Gastrocnemius medialis (tissue), 4 donors: ENCODE measurements at regions not wholly inside any gene's neighbourhood (a gene's known extent, or its start where the extent isn't known, plus 50 kb on each side); places are given as distances from the start of the nearest gene placed in this dataset.

Source experiments
- ATAC-seq, 2 donors: fragments of 150-250 bp; one replicate each; pipeline ENCODE4 v1.9.1; 2016
- DNase-seq, 2 donors: peaks; one replicate each; pipeline ENCODE4 v3.0.0-alpha.2; 2019
- H3K27ac ChIP-seq, 4 donors: fragments of 200-600 bp; sonication (generic); 1 replicate in 1 of 4; 2 replicates in 3 of 4; pipeline ENCODE4 v1.5.1; 2016 to 2018; ENCODE audit warnings: mild to moderate bottlenecking in 2 of 4, moderate library complexity in 1 of 4
- H3K27me3 ChIP-seq, 3 donors: fragments of 200-600 bp; sonication (generic) in 2 of 3; 1 replicate in 1 of 3; 2 replicates in 2 of 3; pipeline versions ENCODE4 v1.5.1 to v1.6.0; 2016 to 2019; ENCODE audit warnings: mild to moderate bottlenecking in 1 of 3, moderate library complexity in 1 of 3
- H3K36me3 ChIP-seq, 2 donors: fragments of 200-600 bp; sonication (generic) in 1 of 2; one replicate each; pipeline ENCODE4 v1.5.1; 2017 to 2018
- H3K4me1 ChIP-seq, 2 donors: fragments of 200-600 bp; sonication (generic) in 1 of 2; one replicate each; pipeline ENCODE4 v1.5.1; 2016 to 2017; ENCODE audit warnings: mild to moderate bottlenecking in 2 of 2
- H3K4me3 ChIP-seq, 4 donors: fragments of 200-600 bp; sonication (generic) in 3 of 4; 1 replicate in 1 of 4; 2 replicates in 3 of 4; pipeline ENCODE4 v1.5.1; 2016 to 2019; ENCODE audit warnings: mild to moderate bottlenecking in 2 of 4
- H3K9me3 ChIP-seq, 3 donors: fragments of 200-600 bp; sonication (generic) in 2 of 3; 1 replicate in 1 of 3; 2 replicates in 2 of 3; pipeline ENCODE4 v1.5.1; 2016 to 2019
- POLR2A ChIP-seq, 2 donors: fragments of 450-650 bp; IDR thresholded peaks; one replicate each; pipeline ENCODE4 v1.6.1; 2017; ENCODE audit warnings: antibody characterized with exemption in 2 of 2, mild to moderate bottlenecking in 2 of 2, moderate library complexity in 2 of 2
- in situ Hi-C, 4 donors: fragments of 200-750 bp; cut with MboI; loops; one replicate each; pipeline versions ENCODE4 v1.15.0 to v1.8.0; 2017; ENCODE audit warnings: low sequenced_read_pairs in 4 of 4
- intact Hi-C: fragments of 100-400 bp; cut with DNase I; formaldehyde crosslinking; loops from one replicate; pipeline ENCODE4 v1.15.1; 2023; ENCODE audit warnings: low total_unique reads
- TF ChIP-seq, protein P1 (sequence below), 5 experiments: fragments of 450-650 bp in 3 of 5; fragments of 200-600 bp in 2 of 5; sonication (generic) in 2 of 5; IDR thresholded peaks in 4 of 5; conservative IDR thresholded peaks in 1 of 5; 1 replicate in 4 of 5; 2 replicates in 1 of 5; pipeline ENCODE4 v1.5.1; 2016 to 2019; ENCODE audit warnings: antibody characterized with exemption in 5 of 5, mild to moderate bottlenecking in 3 of 5, moderate library complexity in 3 of 5

- no peak overlapping the region for H3K4me3 ChIP-seq
- peaks cover 11 to 21% of the 10 kb centered on the region in 2 donors for H3K4me1 ChIP-seq
- intact Hi-C loops, result no loop called here
- H3K27me3 ChIP-seq, result no peaks in the 10 kb centered on the region
- H3K9me3 ChIP-seq, result no peaks in the 10 kb centered on the region
- in situ Hi-C loops, result no loop called here
- no peaks in the 10 kb centered on the region for H3K36me3 ChIP-seq
- no peak for TF ChIP-seq POLR2A (IDR thresholded peaks at IDR 0.05)
- TF ChIP-seq, protein P1, sequence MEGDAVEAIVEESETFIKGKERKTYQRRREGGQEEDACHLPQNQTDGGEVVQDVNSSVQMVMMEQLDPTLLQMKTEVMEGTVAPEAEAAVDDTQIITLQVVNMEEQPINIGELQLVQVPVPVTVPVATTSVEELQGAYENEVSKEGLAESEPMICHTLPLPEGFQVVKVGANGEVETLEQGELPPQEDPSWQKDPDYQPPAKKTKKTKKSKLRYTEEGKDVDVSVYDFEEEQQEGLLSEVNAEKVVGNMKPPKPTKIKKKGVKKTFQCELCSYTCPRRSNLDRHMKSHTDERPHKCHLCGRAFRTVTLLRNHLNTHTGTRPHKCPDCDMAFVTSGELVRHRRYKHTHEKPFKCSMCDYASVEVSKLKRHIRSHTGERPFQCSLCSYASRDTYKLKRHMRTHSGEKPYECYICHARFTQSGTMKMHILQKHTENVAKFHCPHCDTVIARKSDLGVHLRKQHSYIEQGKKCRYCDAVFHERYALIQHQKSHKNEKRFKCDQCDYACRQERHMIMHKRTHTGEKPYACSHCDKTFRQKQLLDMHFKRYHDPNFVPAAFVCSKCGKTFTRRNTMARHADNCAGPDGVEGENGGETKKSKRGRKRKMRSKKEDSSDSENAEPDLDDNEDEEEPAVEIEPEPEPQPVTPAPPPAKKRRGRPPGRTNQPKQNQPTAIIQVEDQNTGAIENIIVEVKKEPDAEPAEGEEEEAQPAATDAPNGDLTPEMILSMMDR (IDR thresholded peaks at IDR 0.05 in 4 of 5, conservative IDR thresholded peaks at IDR 0.05 in 1 of 5), result no peak
- H3K27ac ChIP-seq, result no peak overlapping the region
- DNase-seq, result no peak
- no peak for ATAC-seq
These were observed 296.1 kb downstream of the ZEB1 start for GRCh38 chr10:31615129-31615528.

DNA sequence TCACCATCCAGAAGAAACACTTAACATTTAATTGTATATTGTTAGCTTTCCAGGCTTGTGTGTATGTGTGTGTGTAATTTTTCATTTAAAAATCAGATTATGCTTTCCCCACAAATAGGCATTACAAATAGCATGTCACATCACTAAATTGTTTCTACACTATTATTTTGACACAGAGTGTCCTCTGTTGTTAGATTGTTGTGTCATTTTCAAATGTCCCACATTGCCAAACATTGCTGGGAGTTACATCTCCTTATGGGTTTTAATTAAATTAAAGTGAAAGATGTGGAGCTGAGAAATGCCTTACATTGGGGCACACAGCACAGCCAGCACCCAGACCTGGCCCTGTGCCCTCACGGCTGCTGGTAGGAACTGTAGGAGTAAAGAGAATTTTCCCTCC, 295.6 kb downstream of the ZEB1 start:
- no peak for DNase-seq
- intact Hi-C loops, result no loop called here
- no peaks in the 10 kb centered on the region for H3K36me3 ChIP-seq
- H3K9me3 ChIP-seq, result no peaks in the 10 kb centered on the region
- TF ChIP-seq, protein P1 (IDR thresholded peaks at IDR 0.05 in 4 of 5, conservative IDR thresholded peaks at IDR 0.05 in 1 of 5), result no peak
- TF ChIP-seq POLR2A (IDR thresholded peaks at IDR 0.05), result no peak
- ATAC-seq, result no peak
- no peaks in the 10 kb centered on the region for H3K27me3 ChIP-seq
- no peak overlapping the region for H3K4me3 ChIP-seq
- in situ Hi-C loops, result no loop called here
- H3K4me1 ChIP-seq, result peaks cover 8 to 15% of the 10 kb centered on the region in 2 donors
- H3K27ac ChIP-seq, result no peak overlapping the region

DNA sequence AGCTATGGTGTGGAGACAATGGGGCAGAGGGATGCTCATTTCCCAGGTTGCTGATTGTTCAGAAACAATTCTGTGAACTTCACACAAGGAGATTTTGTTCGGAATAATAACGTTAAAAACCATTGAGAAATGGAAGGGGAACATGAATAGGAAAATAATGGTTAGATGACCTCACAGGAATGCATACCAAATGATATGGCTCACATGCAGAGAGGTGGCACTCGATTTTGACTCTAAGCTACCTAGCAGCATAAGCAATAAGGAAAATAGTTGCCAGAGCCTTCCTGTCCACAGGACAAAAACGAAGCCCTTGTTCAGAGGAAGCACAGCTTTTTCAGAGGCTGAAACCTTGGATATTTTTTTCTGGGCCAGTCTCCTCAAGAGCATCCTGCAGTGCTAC, 293.1 kb downstream of the ZEB1 start:
- TF ChIP-seq POLR2A (IDR thresholded peaks at IDR 0.05), result no peak
- intact Hi-C loops, result no loop called here
- H3K27me3 ChIP-seq, result no peaks in the 10 kb centered on the region
- H3K36me3 ChIP-seq, result no peaks in the 10 kb centered on the region
- no peaks in the 10 kb centered on the region for H3K9me3 ChIP-seq
- no peak overlapping the region for H3K27ac ChIP-seq
- in situ Hi-C loops, result no loop called here
- no peaks in the 10 kb centered on the region for H3K4me1 ChIP-seq
- no peak for ATAC-seq
- H3K4me3 ChIP-seq, result no peak overlapping the region
- no peak for DNase-seq

DNA sequence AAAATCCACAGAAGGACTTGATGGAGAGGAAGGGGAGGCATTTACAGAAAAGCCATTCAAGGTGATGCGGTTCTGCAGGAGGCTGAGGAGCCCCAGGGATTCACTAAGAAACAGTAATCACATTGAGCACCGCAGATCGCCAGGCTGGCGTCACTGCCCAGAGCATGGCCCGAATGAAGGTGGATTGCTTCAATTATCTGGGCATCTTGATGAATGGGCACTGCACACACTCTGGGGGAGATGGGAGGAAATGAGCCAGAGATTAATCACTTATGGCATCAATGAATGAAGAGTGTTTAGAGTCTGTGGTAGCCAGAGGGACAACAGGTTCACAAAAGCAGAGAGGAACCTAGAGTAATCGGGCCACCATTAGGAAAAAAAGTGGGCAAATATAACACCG, 292.1 kb downstream of the ZEB1 start:
- in situ Hi-C loops, result no loop called here

GRCh38 chr10:31607481-31607880, 288.5 kb downstream of the ZEB1 start:
- H3K4me1 ChIP-seq, result peaks cover 6 to 16% of the 10 kb centered on the region in 2 donors
- DNase-seq (no peak), ATAC-seq (no peak)
- no peak overlapping the region for H3K27ac ChIP-seq
- H3K27me3 ChIP-seq, result no peaks in the 10 kb centered on the region
- TF ChIP-seq, protein P1 (IDR thresholded peaks at IDR 0.05 in 4 of 5, conservative IDR thresholded peaks at IDR 0.05 in 1 of 5), result no peak
- TF ChIP-seq POLR2A (IDR thresholded peaks at IDR 0.05), result no peak
- intact Hi-C loops, result loop anchor here (10.0 kb wide), 1 partner anchor 823 kb away; no protein-coding TSS in a partner anchor
- H3K9me3 ChIP-seq, result no peaks in the 10 kb centered on the region
- H3K36me3 ChIP-seq, result no peaks in the 10 kb centered on the region
- in situ Hi-C loops, result loop anchor here in 1 of 4 donors (10.0 kb wide), 1 partner anchor 87 kb away; no protein-coding TSS in a partner anchor
- H3K4me3 ChIP-seq, result no peak overlapping the region

More for the DNA sequence above, 292.1 kb downstream of the ZEB1 start:
- Histone ChIP-seq H3K36me3 (no peaks in the 10 kb centered on the region), H3K4me1 (peaks cover 0 to 1% of the 10 kb centered on the region in 2 donors), H3K27ac (no peak overlapping the region), H3K27me3 (no peaks in the 10 kb centered on the region), H3K4me3 (no peak overlapping the region), H3K9me3 (no peaks in the 10 kb centered on the region)
- intact Hi-C loops, result no loop called here
- TF ChIP-seq POLR2A (IDR thresholded peaks at IDR 0.05), result no peak
- TF ChIP-seq, protein P1 (IDR thresholded peaks at IDR 0.05 in 4 of 5, conservative IDR thresholded peaks at IDR 0.05 in 1 of 5), result no peak
- DNase-seq, result no peak
- ATAC-seq, result no peak
